Activated CD4-positive, alpha-beta T cell treated with anti-CD3 and anti-CD28 coated beads, Interleukin-2, amount 50 U/mL, for 16 hours (primary cell): ENCODE measurements at regions not wholly inside any gene's neighbourhood (a gene's known extent, or its start where the extent isn't known, plus 50 kb on each side); places are given as distances from the start of the nearest gene placed in this dataset.
"Not testable (repeated sequence)": the region's sequence is repeated elsewhere in the genome, so short reads cannot be mapped to it uniquely, and the experiment has no call there.

Source experiments
- DNase-seq: peaks from one replicate; pipeline ENCODE4 v3.0.0-alpha.2; 2020

DNA sequence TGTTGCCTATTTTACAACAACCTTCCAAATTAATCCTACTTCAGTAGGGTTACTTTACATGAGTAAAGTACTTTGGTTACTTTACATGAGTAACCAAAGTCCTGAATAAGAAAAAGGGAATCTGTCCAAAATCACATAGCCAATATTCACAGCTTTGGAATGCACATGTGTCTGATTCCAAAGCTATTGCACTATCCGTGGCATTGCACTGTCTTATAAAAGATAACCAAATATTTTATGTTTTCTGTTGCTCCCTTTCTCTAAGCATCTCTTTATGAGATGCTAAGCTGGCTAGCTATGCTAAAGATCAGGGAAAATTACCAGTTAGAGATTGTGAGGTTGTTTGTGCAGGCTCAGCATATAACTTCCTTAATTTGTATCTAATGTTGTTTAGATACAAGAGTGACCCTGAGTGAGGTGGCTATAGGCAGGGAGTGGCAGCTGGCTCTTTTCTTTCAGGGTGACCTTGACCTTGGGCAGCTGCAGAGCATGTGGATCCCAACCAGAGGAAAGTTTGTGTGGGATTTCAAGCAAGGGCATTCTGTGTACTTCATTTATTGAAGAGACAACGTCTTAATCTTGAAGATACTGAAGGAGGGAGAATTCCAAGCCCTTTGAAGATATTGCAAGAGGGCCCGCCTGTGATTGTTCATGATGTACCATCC is 366.1 kb upstream of the ANKRD30A start:
- no peak for DNase-seq

DNA sequence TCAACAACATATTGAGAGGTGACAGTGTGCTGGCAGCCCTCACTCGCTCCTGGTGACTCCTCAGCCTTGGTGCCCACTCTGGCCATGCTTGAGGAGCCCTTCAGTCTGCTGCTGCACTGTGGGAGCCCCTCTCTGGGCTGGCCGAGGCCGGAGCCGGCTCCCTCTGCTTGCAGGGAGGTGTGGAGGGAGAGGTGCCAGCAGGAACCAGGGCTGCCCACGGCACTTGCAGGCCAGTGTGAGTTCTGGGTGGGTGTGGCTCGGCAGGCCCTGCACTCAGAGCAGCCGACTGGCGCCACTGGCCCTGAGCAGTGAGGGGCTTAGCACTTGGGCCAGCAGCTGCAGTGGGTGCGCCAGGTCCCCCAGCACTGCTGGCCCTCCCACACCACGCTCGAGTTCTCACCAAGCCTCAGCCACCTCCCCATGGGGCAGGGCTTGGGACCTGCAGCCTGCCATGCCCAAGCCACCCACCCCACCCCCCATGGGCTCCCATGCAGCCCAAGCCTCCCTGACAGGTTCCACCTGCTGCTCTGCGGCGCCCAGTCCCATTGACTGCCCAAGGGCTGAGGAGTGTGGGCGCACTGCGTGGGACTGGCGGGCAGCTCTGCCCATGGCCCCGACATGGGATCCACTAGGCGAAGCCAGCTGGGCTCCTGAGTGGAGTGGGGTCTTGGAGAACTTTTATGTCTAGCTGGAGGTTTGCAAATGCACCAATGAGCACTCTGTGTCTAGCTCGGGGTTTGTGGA is 377.1 kb upstream of the ANKRD30A start:
- DNase-seq, result no peak

DNA sequence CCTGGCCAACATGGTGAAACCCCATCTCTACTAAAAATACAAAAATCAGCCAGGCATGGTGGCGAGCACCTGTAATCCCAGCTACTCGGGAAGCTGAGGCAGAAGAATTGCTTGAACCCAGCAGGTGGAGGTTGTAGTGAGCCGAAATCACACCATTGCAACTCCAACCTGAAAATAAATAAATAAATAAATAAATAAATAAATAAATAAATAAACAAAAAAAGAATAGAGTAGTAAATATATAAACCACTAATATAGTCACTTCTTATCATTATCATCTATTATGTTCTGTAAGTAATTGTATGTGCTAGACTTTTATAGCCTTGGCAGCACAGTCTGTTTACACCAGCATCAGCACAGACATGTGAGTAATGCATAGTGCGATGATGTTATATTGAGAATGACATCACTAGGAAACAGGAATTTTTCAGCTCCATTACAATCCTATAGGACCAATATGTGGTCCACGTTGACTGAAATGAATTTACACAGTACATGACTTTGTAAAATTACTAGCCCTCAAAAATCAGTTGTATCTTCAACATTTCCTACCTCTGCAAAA is 385.4 kb upstream of the ANKRD30A start:
- DNase-seq, result no peak

DNA sequence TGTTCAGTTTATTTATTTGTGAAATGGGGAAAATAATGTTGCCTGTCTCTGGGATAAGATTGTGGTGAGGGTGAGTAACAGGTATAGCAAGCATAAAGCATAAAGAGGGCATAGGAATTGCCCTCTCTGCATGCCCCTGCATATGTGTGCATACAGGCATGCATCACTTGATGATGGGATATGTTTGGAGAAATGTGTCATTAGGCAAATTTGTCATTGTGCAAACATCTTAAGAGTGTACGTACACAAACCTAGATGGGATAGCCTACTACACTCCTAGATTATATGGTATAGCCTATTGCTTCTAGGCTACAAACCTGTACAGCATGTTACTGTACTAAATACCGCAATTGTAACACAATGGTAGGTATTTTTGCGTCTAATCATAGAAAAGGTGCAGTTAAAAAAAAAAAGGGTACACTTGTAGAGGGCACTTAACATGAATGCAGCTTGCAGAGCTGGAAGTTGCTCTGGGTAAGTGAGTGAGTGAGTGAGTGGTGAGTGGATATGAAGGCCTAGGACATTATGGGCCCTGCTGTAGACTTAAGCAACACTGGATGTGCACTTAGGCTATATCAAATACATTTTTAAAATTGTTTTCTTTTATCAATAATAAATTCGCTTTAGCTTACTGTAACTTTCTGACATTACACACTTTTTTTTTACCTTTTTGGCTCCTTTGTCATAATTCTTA is 386.5 kb upstream of the ANKRD30A start:
- DNase-seq, result no peak

DNA sequence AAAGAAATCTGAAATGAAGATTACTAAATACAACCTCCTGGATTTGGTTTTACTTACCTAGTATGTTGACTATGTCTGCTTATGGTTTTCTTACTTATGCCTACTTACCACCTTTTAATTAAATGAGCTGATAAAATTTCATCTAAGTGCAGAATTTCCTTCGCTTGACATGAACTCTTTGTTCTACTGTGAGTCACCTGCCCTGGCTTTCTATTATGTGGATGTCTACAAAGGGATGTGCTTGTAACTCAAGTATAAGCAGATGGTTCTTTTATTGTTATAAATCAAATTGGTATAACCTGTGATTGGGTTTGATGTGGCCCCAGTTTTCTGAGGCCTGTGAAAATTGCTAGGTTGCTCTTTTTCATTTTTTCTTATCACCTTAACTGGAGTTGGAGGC is 389.1 kb upstream of the ANKRD30A start:
- no peak for DNase-seq

DNA sequence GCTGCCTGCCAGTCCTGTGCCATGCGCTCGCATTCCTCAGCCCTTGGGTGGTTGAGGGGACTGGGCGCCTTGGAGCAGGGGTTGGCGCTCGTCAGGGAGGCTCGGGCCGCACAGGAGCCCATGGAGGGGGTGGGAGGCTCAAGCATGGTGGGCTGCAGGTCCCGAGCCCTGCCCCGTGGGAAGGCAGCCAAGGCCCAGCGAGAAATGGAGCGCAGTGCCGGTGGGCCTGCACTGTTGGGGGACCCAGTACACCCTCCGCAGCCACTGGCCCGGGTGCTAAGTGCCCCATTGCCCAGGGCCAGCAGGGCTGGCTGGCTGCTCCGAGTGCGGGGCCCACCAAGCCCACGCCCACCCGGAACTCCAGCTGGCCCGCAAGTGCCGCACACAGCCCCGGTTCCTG is 390.8 kb upstream of the ANKRD30A start:
- not testable (repeated sequence) for DNase-seq

DNA sequence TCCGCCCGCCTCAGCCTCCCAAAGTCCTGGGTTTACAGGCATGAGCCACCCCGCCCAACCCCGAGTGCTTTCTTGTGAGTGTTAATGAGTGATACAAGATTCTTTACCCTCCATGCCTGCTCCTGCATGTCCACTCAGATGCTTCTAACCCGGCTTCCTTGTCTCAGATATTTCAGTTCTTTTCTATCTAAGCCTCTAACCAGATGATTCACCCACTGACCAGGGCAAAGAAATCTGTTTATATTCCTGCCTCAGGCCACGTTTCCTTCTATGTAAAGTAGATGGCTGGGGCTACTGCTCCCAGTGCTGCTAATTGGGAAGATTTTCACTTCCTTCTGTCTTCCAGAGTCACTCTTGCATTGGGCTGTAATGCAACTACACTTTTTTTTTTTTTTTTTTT is 395.1 kb upstream of the ANKRD30A start:
- DNase-seq, result no peak

DNA sequence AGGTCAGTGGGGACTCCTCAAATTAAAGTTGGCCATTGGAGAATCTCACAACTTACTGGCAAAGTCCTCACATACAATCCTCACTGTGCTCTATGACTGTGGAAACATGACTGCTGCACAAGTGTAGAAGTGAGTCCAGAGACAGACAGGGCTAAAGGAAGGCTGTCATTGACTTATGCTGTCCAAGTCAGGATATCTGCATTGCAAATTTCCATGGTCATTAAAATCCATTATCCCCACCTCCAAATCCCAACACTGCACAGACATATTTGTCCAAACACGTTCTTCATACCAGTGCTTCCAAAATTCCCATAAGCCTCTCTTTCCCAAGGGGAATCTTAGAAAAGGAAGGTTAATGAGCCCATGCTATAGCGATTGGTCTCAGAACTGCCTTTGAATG is 396.8 kb upstream of the ANKRD30A start:
- no peak for DNase-seq

DNA sequence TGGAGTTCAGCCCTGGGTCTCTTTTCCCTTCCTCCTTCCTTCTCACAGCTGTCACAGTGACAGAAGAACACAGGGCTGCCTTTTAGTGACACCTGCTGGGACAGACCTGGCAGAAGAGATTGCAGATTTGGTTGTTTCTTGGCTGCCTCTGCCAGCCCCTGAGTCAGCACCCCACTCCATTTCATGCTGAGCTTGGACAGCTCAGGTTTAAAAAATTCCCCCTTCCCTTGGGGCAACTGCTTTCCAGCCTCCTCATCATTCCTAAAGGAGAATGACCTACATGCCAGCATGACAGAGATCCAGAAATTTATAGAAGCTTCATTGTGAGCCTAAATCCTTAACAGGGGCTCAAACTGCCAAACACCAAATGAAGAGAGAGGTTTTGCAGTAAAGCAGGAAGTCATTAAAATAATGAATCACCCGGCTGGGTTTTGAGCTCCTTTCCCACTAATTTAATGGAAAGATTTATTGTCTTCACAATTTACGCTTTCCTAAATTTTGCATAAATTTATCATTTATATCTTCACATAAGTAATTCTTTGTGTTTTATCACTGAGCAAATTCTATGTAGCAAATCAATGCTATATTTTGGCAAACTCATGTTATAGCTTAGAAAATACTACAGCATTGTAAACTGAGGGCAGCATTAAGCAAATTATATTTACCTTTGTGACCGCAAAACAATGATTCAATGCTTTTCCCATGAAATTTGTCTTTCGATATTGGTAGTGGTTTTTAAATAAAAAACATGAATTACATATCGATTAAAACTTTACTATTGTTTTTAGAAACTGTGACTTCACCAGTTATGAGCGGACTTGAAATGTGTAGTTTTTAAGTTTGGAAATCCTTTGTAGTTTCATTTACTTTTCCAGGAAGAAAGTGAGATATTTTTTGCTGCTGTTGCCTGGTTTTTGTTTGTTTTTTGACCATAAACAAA is 399.5 kb upstream of the ANKRD30A start:
- DNase-seq, result no peak

DNA sequence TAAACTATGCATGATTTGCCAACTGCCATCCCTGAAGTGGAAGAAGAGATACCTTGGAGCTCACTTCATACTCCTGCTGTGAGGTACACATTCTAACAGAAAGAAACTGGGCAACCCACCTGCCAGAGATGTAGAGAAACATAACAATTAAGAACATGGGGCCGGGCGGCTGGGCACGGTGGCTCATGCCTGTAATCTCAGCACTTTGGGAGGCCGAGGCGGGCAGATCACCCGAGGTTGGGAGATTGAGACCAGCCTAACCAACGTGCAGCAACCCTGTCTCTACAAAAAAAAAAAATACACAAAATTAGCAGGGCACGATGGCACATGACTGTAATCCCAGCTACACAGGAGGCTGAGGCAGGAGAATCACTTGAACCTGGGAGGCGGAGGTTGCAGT is 402.6 kb upstream of the ANKRD30A start:
- DNase-seq, result no peak

DNA sequence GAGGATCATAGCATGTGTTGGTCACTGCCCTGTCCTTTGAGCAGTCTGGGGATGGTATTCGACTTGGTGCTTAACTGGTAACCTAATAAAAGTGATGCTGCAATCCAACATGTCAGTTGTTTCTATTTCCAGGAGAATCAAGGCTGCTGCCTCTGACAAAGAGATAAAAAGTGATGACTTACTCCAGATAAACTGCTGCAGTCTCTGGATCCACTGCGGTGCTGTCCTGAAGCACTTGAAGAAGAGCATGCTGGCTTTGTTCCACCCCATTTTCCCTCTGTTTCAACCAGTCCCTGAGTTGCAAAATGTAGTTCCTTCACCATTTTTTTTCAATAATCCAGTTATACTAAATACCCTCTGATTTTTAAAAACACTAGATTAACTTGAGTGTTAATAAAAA is 403.5 kb upstream of the ANKRD30A start:
- DNase-seq, result no peak

DNA sequence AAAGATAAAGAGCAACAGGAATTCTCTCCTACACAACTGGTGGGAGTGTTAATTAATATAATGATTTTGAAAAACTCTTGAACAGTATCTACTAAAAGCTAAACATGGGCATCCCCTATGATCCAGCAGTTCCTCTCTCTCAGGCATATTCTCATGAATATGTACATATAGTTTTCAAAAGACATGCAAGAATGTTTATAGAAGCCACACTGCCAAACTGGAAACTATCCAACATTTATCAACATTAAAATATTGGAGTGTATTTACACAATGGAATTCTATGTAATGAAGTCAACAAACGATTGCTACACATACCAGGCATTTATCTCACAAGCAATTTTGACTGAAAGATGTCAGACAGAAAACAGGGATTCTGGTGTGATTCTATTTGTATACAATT is 404.5 kb upstream of the ANKRD30A start:
- no peak for DNase-seq

DNA sequence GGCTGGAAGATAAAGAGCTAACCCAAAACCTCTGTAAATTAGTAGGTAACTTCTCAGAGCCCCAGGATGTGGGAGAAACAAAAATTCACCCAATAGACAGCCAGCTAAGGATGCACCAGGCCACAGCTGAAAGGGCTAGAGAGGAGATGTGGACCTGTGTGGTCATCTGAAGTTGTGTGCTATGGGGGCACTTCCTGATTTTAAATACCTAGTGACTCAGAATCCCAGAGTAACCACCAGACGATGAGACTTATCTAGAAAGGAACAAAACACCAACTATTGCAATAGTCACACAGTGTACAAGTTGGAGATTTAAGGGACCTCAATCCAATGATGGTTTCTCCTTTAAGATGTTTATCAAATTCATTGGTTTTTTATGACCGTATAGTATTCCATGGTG is 408.3 kb upstream of the ANKRD30A start:
- no peak for DNase-seq

DNA sequence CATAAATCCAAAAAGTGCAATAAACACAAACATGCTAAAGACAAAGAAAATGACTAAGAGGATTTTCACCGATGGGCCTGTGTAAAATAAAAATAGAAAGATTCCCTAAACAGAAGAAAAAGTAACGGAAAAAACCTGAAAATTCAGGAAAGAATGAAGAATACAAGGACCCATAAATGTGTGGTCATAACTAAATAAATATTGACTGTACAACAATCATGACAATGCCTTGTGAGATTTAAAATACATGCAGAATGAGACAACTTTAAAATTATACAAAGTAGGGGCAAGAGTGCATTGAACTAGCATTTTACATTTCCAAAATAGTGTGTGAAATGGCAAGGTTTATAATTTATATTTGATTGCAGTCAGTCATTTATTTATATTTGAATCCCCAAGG is 409.1 kb upstream of the ANKRD30A start:
- DNase-seq, result no peak

DNA sequence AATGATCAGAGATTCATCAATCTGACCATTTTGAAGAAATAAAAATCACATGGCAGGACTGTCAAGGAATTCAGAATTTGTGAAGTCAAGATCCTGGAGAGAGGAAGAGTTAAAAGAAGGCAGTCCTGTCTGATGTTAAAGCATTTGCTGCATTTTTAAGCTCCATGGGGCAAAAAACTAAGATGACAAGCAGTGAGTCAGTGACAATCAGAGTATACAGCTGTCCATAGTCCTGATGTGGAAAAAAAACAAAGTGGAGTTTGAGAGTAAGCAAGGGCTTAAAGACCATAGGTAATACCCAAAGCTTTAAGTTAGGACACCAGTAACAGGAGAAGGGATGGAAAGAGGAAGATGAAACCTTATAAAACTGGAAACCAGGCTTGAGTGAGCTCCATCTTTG is 412.7 kb upstream of the ANKRD30A start:
- DNase-seq, result no peak

DNA sequence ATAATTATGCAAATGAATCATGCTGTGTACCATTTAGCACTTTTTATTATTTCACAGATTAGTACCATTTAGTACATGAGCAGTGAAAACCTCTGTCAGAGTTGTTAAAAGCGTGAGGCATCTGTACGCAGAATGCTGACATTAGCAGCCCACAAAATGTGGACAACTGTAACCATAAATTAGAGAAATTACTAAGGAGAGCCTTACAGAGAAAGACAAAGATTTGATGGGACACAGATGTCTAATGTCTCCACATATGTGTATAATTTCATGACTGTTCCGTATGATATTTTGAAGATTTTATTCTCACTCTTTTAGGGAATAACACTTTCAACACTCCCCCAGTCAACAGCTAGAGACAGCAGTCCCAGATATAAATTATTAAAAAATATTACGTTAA is 414.0 kb upstream of the ANKRD30A start:
- DNase-seq, result no peak

DNA sequence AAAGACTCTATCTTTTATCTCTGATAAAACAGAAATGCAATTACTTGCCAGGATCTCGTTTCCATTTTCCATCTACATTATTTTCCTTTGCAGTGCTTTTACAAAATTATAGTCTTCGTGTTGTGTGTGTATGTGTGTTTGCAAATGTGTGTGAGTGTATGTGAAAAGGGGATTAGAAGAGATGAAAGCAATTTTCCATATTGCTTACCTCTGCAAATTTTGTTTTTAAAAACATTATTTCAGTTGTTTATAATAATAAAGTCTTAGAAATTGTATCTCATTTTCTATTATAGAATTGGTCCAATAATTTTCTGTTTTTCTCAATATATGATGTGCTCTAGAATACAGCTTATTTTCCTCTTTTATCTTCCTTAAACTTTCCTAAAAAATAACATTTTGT is 421.3 kb upstream of the ANKRD30A start:
- DNase-seq, result no peak

DNA sequence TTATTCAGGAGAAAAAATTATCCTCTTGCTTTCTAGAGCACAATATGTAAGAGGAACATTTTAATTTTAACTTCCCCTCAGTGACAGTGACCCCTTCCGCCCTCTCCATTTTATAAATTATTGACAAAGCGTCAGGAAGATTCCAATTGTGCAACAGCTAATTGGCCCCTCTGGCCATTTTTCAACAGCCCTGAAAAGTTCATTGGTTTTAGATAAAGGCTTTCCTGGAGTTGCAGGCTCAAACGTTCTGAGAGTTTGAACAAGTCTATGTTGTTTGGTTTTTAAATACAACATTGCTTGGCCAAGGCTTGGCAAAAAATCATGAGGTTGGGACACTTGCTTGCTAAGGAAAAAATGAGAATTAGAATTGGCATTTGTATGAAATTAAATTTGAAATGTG is 422.2 kb upstream of the ANKRD30A start:
- DNase-seq, result no peak

DNA sequence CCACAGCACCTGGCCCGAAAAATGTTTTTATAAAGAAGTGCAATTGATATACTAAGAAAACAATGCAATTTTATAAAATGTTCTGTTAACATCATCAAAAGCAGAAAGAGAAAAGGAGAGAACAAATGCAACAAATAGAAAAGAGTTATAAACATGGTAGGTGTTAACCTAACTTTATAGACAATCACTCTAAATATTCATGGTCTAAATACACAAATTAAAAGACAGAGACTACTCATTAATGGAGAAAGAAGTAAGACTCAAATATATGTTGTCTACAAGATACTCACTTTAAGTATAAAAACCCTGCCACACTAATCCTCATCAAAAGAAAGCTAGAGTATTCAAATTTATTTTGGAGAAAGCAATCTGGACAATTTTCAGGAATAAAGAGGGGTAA is 425.3 kb upstream of the ANKRD30A start:
- DNase-seq, result no peak

DNA sequence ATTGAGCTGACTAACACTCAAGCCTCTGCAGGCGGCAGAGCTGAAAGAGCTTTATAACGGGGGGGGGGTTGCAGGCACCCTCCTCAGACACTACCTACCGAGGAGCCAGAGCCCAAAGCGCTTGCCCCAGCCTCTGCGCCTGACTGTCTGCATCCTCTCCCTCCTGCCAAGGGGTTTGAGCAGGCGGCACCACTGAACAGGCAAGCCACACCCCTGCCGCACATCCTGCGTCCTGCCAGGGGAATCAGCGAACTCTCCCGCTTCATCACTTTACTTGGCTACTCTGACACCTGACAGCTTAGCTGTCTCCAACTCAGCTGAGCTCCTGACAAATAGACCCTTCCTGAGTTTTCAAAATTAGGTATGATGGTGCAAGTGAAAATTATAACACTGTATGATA is 432.6 kb upstream of the ANKRD30A start:
- DNase-seq, result no peak

DNA sequence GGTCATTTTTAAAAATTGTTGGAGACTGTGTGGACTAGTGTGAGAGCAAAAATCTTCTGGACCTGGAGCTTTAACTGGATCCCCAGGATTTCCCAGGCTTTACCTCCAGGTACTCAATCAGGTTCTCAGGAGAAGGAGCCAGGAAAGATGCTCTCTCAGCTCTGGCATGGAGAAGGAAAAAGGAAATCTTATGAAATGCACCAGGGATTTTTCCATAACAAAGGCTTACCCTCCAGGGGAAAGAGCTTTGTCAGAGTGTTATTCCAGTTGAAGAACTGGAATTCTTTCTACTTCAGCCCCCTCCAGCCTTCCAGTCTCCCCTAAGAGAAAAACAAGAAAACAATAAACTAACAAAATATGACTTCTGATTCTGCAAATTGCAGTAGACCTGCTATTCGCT is 436.7 kb upstream of the ANKRD30A start:
- no peak for DNase-seq

DNA sequence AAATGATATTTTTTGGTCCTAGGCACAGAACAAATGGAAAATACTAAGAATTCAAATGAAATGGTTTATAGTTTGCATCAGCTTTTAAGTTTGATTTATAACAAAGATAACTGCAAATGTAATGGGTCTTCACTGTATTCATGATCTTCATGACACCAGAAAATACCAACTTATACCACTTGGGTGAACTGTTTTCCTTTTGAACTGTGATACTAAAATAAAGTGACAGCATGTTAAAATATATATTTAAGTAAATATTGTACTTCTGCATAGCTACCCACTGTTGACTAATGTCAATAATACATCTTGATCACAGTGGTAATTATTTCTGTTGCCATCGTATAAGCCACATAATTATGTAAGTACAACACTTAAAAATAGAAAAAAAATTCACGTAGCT is 442.0 kb upstream of the ANKRD30A start:
- DNase-seq, result no peak
